ENCODE measurements at regions not wholly inside any gene's neighbourhood (a gene's known extent, or its start where the extent isn't known, plus 50 kb on each side); places are given as distances from the start of the nearest gene placed in this dataset.

DNA sequence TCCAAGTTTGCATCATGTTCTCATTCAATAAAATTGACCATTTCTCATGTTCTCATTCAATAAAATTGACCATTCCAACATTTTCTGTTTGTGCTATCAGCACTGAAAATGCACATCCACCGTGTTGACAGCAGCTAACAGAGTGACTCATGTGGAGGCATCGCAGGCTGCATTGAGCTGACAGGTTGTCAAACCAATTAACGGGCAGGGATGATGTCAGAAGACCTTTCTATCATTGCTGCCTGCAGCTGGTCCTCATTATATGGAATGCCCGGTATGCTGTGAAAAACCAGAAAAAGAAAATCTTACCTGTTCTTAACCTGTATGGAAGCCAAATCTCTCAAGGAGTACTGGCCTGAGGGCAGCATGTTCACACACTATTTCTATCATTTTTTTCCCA lies 202.0 kb downstream of the SMIM20 start:
- Mint-ChIP-seq H3K9me3 (ENCODE audit: unreplicated experiment) (no peaks in the 10 kb centered on the region), H3K4me3 (ENCODE audit: unreplicated experiment) (no peak overlapping the region), H3K36me3 (ENCODE audit: low read depth, unreplicated experiment) (no peaks in the 10 kb centered on the region), H3K27me3 (ENCODE audit: unreplicated experiment) (no peaks in the 10 kb centered on the region), H3K27ac (ENCODE audit: unreplicated experiment) (no peak overlapping the region), H3K4me1 (ENCODE audit: unreplicated experiment) (peaks cover under 1% of the 10 kb centered on the region)
- TF ChIP-seq, protein P1, sequence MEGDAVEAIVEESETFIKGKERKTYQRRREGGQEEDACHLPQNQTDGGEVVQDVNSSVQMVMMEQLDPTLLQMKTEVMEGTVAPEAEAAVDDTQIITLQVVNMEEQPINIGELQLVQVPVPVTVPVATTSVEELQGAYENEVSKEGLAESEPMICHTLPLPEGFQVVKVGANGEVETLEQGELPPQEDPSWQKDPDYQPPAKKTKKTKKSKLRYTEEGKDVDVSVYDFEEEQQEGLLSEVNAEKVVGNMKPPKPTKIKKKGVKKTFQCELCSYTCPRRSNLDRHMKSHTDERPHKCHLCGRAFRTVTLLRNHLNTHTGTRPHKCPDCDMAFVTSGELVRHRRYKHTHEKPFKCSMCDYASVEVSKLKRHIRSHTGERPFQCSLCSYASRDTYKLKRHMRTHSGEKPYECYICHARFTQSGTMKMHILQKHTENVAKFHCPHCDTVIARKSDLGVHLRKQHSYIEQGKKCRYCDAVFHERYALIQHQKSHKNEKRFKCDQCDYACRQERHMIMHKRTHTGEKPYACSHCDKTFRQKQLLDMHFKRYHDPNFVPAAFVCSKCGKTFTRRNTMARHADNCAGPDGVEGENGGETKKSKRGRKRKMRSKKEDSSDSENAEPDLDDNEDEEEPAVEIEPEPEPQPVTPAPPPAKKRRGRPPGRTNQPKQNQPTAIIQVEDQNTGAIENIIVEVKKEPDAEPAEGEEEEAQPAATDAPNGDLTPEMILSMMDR (IDR thresholded peaks at IDR 0.05; ENCODE audit: unreplicated experiment) = no peak
- DNase-seq (ENCODE audit: low spot score) = no peak

DNA sequence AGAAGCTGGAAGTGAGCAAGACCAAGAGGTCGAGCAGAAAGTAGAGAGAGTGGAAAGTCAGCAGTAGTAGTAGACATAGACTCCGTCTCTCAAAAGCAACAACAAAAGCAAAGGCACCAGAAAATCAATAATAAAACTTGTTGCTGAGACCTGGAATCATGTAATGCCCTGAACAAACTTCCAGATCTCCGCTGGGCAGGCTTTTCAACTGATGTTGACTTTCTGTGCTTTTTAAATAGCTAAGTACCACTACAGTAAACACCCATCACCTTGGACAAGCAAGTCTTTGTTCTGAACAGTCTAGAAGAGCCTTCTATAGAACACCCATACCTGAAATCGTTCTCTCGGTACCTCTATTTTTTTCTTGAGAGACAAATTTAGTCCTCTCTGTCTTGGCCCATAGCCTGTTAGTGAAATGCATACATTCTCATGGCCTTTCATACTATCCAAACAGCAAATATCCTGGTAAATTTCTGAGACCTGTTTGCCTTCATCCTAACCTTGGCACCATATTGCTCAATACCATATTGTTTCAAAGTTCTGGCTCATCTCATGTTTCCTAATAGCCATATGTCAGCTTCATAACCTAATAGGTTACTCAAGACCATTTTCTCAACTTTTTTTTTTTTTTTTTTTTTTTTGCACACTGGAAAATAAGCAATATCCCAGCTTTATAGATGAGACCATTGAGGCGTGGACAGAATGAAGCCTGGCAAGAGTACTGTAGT lies 200.6 kb upstream of the RBPJ start:
- Mint-ChIP-seq H3K27ac (ENCODE audit: unreplicated experiment) (no peak overlapping the region), H3K36me3 (ENCODE audit: low read depth, unreplicated experiment) (no peaks in the 10 kb centered on the region), H3K4me3 (ENCODE audit: unreplicated experiment) (no peak overlapping the region), H3K4me1 (ENCODE audit: unreplicated experiment) (peaks cover 7% of the 10 kb centered on the region), H3K27me3 (ENCODE audit: unreplicated experiment) (no peaks in the 10 kb centered on the region), H3K9me3 (ENCODE audit: unreplicated experiment) (no peaks in the 10 kb centered on the region)
- no peak for DNase-seq (ENCODE audit: low spot score)
- TF ChIP-seq, protein P1 (IDR thresholded peaks at IDR 0.05; ENCODE audit: unreplicated experiment) = no peak

DNA sequence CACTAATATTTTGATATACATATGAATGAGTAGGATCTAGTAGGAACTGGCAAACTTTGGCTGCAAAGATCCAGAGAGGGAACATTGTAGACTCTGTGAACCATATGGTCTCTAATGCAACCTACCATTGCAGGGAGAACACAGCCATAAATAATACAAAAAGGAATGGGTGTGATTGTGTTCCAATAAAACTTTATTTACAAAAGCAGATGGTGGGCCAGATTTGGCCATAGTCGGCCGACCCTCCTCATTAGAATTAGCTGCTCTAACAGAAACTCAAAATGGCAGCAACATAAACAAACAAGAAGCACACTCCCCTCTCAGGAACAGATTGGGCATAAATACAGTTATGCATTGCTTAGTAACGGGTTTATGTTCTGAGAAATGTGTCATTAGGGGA lies 198.1 kb upstream of the RBPJ start:
- peaks cover 7% of the 10 kb centered on the region for H3K4me1 Mint-ChIP-seq (ENCODE audit: unreplicated experiment)
- H3K4me3 Mint-ChIP-seq (ENCODE audit: unreplicated experiment) = no peak overlapping the region
- H3K36me3 Mint-ChIP-seq (ENCODE audit: low read depth, unreplicated experiment) = no peaks in the 10 kb centered on the region
- DNase-seq (ENCODE audit: low spot score) = no peak
- TF ChIP-seq, protein P1 (IDR thresholded peaks at IDR 0.05; ENCODE audit: unreplicated experiment) = no peak
- H3K27ac Mint-ChIP-seq (ENCODE audit: unreplicated experiment) = no peak overlapping the region
- no peaks in the 10 kb centered on the region for H3K9me3 Mint-ChIP-seq (ENCODE audit: unreplicated experiment)
- no peaks in the 10 kb centered on the region for H3K27me3 Mint-ChIP-seq (ENCODE audit: unreplicated experiment)

DNA sequence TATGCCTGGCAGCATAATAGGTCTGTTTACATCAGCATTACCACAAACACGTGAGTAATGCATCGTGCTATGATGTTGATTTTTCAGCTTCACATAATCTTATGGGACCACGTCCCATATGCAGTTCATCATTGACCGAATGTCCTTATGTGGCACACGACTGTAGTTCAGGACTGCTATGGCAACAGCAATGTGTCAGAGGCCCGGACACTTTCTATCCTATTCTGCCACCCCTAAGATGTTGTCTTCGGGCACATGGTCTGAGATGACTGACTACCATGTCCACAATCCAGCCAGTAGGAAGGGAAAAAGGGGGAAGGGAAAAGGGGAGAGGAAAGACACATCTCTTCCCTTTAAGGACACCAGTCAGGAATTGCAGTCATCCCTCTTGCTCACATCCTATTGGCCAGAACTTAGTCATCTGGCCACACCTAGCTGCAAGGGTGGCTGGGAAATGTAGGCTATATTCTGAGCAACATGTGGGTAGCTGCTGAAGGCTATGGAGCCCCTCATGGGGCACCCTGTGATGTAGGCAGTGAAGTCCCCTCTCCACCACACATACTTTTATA lies 196.0 kb upstream of the RBPJ start:
- Mint-ChIP-seq H3K27me3 (ENCODE audit: unreplicated experiment) (no peaks in the 10 kb centered on the region), H3K9me3 (ENCODE audit: unreplicated experiment) (no peaks in the 10 kb centered on the region), H3K36me3 (ENCODE audit: low read depth, unreplicated experiment) (no peaks in the 10 kb centered on the region), H3K4me1 (ENCODE audit: unreplicated experiment) (peaks cover 7% of the 10 kb centered on the region), H3K27ac (ENCODE audit: unreplicated experiment) (no peak overlapping the region), H3K4me3 (ENCODE audit: unreplicated experiment) (no peak overlapping the region)
- TF ChIP-seq, protein P1 (IDR thresholded peaks at IDR 0.05; ENCODE audit: unreplicated experiment) = no peak
- DNase-seq (ENCODE audit: low spot score) = no peak

DNA sequence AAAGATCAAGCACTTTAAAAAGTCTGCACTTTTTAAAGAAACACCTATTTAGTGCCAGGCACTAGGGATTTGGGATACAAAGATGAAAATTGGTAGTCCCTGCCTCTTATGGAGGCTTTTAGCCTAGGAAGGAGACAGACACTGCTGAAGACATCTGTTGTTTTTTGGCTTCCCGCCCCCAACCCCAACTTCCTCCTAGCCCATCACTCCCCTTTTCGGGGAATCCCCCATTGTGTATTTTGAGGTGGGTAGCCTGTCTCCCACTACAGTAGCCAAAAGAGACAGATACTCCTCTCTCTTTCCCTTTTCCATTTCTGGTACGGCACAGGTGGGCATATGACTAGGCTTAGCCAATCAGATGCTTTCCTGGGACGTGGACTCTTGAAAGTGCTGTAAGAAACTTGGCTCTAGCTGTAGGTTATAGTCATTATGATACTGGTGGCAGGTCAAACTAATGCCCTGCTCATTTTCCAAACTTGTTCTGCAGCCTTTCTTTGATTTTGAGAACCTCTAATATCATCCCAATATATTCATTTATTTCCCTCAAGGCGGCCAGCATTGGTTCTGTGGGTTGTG lies 194.6 kb upstream of the RBPJ start:
- Mint-ChIP-seq H3K27ac (ENCODE audit: unreplicated experiment) (no peak overlapping the region), H3K4me3 (ENCODE audit: unreplicated experiment) (no peak overlapping the region), H3K36me3 (ENCODE audit: low read depth, unreplicated experiment) (no peaks in the 10 kb centered on the region), H3K9me3 (ENCODE audit: unreplicated experiment) (no peaks in the 10 kb centered on the region), H3K4me1 (ENCODE audit: unreplicated experiment) (peaks cover 4% of the 10 kb centered on the region), H3K27me3 (ENCODE audit: unreplicated experiment) (no peaks in the 10 kb centered on the region)
- TF ChIP-seq, protein P1 (IDR thresholded peaks at IDR 0.05; ENCODE audit: unreplicated experiment) = no peak
- no peak for DNase-seq (ENCODE audit: low spot score)

Measured in endothelial cell (in vitro differentiated cells).